Mesenchymal stem cell (in vitro differentiated cells and primary cell): ENCODE measurements at regions not wholly inside any gene's neighbourhood (a gene's known extent, or its start where the extent isn't known, plus 50 kb on each side); places are given as distances from the start of the nearest gene placed in this dataset.
"Not testable (repeated sequence)": the region's sequence is repeated elsewhere in the genome, so short reads cannot be mapped to it uniquely, and the experiment has no call there.

Experiments used
- DNase-seq: peaks from one replicate; pipeline ENCODE4 v3.0.0-alpha.2; 2013
- H2AFZ ChIP-seq: one replicate; pipeline ENCODE4 v1.6.1; 2013; ENCODE audit warnings: low read depth, mild to moderate bottlenecking, control low read depth, inconsistent platforms, low read length, moderate library complexity
- H2AK5ac ChIP-seq: 2 replicates; pipeline ENCODE4 v1.6.1; 2013; ENCODE audit warnings: low read length, moderate library complexity, mild to moderate bottlenecking, inconsistent platforms; ENCODE audit not compliant: severe bottlenecking
- H2BK120ac ChIP-seq: one replicate; pipeline ENCODE4 v1.6.1; 2013; ENCODE audit warnings: low read depth, mild to moderate bottlenecking, inconsistent platforms, low read length, moderate library complexity
- H2BK12ac ChIP-seq, 2 experiments: one replicate each; pipeline ENCODE4 v1.6.1; 2013; ENCODE audit warnings: inconsistent platforms in 2 of 2, low read length in 2 of 2, mild to moderate bottlenecking in 2 of 2, moderate library complexity in 2 of 2, control low read depth in 1 of 2
- H2BK15ac ChIP-seq: one replicate; pipeline ENCODE4 v1.6.1; 2013; ENCODE audit warnings: mild to moderate bottlenecking, low read depth, inconsistent platforms; ENCODE audit not compliant: poor library complexity, severe bottlenecking
- H2BK5ac ChIP-seq: 2 replicates; pipeline ENCODE4 v1.6.1; 2013; ENCODE audit warnings: low read depth, mild to moderate bottlenecking, low read length, control low read depth, inconsistent platforms; ENCODE audit not compliant: poor library complexity, severe bottlenecking
- H3K14ac ChIP-seq, 2 experiments: one replicate each; pipeline ENCODE4 v1.6.1; 2013; ENCODE audit warnings: inconsistent platforms in 2 of 2, low read length in 2 of 2, control low read depth in 1 of 2, mild to moderate bottlenecking in 1 of 2, moderate library complexity in 1 of 2
- H3K18ac ChIP-seq, 2 experiments: one replicate each; pipeline ENCODE4 v1.6.1; 2013; ENCODE audit warnings: inconsistent platforms in 2 of 2, low read length in 2 of 2, control low read depth in 1 of 2, low read depth in 1 of 2, mild to moderate bottlenecking in 1 of 2
- H3K23ac ChIP-seq, 2 experiments: one replicate each; pipeline ENCODE4 v1.6.1; 2013; ENCODE audit warnings: inconsistent platforms in 2 of 2, low read length in 2 of 2, mild to moderate bottlenecking in 2 of 2, moderate library complexity in 2 of 2, control low read depth in 1 of 2
- H3K27ac ChIP-seq: 2 replicates; pipeline ENCODE4 v1.5.1; 2013; ENCODE audit warnings: mild to moderate bottlenecking, moderate library complexity, low read length, control low read depth, inconsistent platforms; ENCODE audit not compliant: poor library complexity, severe bottlenecking
- H3K27me3 ChIP-seq, 2 experiments: 2 replicates each; pipeline versions ENCODE4 v1.6.1 to v1.7.0; 2013; ENCODE audit warnings: low read length in 2 of 2, mild to moderate bottlenecking in 2 of 2, moderate library complexity in 2 of 2, control low read depth in 1 of 2, inconsistent platforms in 1 of 2; ENCODE audit not compliant: control insufficient read depth in 1 of 2, insufficient read depth in 1 of 2
- H3K36me3 ChIP-seq, 2 experiments: 2 replicates each; pipeline versions ENCODE4 v1.6.1 to v1.7.0; 2013; ENCODE audit warnings: low read length in 2 of 2, control low read depth in 1 of 2, inconsistent platforms in 1 of 2, low read depth in 1 of 2, mild to moderate bottlenecking in 1 of 2; ENCODE audit not compliant: insufficient read depth in 2 of 2, control insufficient read depth in 1 of 2
- H3K4ac ChIP-seq, 2 experiments: one replicate each; pipeline ENCODE4 v1.6.1; 2013; ENCODE audit warnings: inconsistent platforms in 2 of 2, low read length in 2 of 2, mild to moderate bottlenecking in 2 of 2, moderate library complexity in 2 of 2, control low read depth in 1 of 2, low read depth in 1 of 2
- H3K4me1 ChIP-seq: 2 replicates; pipeline ENCODE4 v1.6.1; 2013; ENCODE audit warnings: low read depth, low read length, control low read depth; ENCODE audit not compliant: control insufficient read depth, insufficient read depth
- H3K4me2 ChIP-seq: 2 replicates; pipeline ENCODE4 v1.6.1; 2013; ENCODE audit warnings: low read length, mild to moderate bottlenecking, inconsistent platforms; ENCODE audit not compliant: poor library complexity, severe bottlenecking
- H3K4me3 ChIP-seq, 2 experiments: 2 replicates each; pipeline versions ENCODE4 v1.5.1 to v1.7.0; 2013; ENCODE audit warnings: low read length in 2 of 2, mild to moderate bottlenecking in 2 of 2, control low read depth in 1 of 2, low read depth in 1 of 2; ENCODE audit not compliant: insufficient read depth in 1 of 2
- H3K79me1 ChIP-seq: replicated peaks from 2 replicates; pipeline ENCODE4 v1.6.1; 2013; ENCODE audit warnings: mild to moderate bottlenecking, control low read depth, low read length, inconsistent platforms; ENCODE audit not compliant: poor library complexity, severe bottlenecking
- H3K9ac ChIP-seq: 2 replicates; pipeline ENCODE4 v1.7.0; 2013; ENCODE audit warnings: mild to moderate bottlenecking, low read length, moderate library complexity
- H3K9me3 ChIP-seq: 2 replicates; pipeline ENCODE4 v1.7.0; 2013; ENCODE audit warnings: mild to moderate bottlenecking, low read length; ENCODE audit not compliant: control insufficient read depth
- H4K8ac ChIP-seq: one replicate; pipeline ENCODE4 v1.6.1; 2013; ENCODE audit warnings: inconsistent platforms, mild to moderate bottlenecking, low read length, moderate library complexity
- H4K91ac ChIP-seq: one replicate; pipeline ENCODE4 v1.6.1; 2013; ENCODE audit warnings: mild to moderate bottlenecking, low read length, inconsistent platforms
- WGBS: methylation state at CpG from one replicate; pipeline ENCODE4 v1.1.7; 2013; ENCODE audit warnings: mixed read lengths; 5-methylcytosine and 5-hydroxymethylcytosine counted together

GRCh38 chr10:45235260-45235769 lies 80.1 kb downstream of the OR13A1 start:
- peak; percentile 75 for DNase-seq
- not testable (repeated sequence) for H3K4ac ChIP-seq, H3K36me3 ChIP-seq, H3K27me3 ChIP-seq, H3K9ac ChIP-seq, H3K14ac ChIP-seq, H3K79me1 ChIP-seq, H3K4me3 ChIP-seq, H2BK12ac ChIP-seq, H4K8ac ChIP-seq, H3K9me3 ChIP-seq, H2BK5ac ChIP-seq, H2BK120ac ChIP-seq, H2BK15ac ChIP-seq, H2AFZ ChIP-seq, H3K4me1 ChIP-seq, H3K4me2 ChIP-seq, H3K18ac ChIP-seq, H2AK5ac ChIP-seq, H4K91ac ChIP-seq, H3K23ac ChIP-seq, H3K27ac ChIP-seq
- 47% methylated on average over 12 of the region's 13 CpGs for WGBS

- 88% methylated on average over 7 of the region's 7 CpGs for WGBS
- no peak overlapping the region for H3K23ac ChIP-seq
These were observed 79.6 kb downstream of the OR13A1 start for GRCh38 chr10:45235798-45236220.

GRCh38 chr10:45238896-45239295 lies 76.5 kb downstream of the OR13A1 start:
- WGBS = 93% methylated on average over 3 of the region's 5 CpGs
- peaks cover 9 to 14% of the 10 kb centered on the region in 2 experiments for H3K27me3 ChIP-seq
- H2BK12ac ChIP-seq = no peak overlapping the region
- no peak overlapping the region for H2BK120ac ChIP-seq
- no peak overlapping the region for H3K9ac ChIP-seq
- no peak overlapping the region for H3K14ac ChIP-seq
- no peak for DNase-seq
- H2BK15ac ChIP-seq = no peak overlapping the region
- H4K8ac ChIP-seq = no peak overlapping the region
- H3K4me2 ChIP-seq = no peak overlapping the region
- H3K27ac ChIP-seq = no peak overlapping the region
- no peaks in the 10 kb centered on the region for H3K4me1 ChIP-seq
- H3K36me3 ChIP-seq = no peaks in the 10 kb centered on the region
- no peaks in the 10 kb centered on the region for H3K79me1 ChIP-seq
- H3K23ac ChIP-seq = no peak overlapping the region
- H3K4me3 ChIP-seq = no peak overlapping the region
- no peak overlapping the region for H2AFZ ChIP-seq
- no peak overlapping the region for H3K4ac ChIP-seq
- H4K91ac ChIP-seq = no peak overlapping the region
- no peak overlapping the region for H3K18ac ChIP-seq
- no peak overlapping the region for H2AK5ac ChIP-seq
- no peak overlapping the region for H2BK5ac ChIP-seq
- peaks cover 6% of the 10 kb centered on the region for H3K9me3 ChIP-seq

More at GRCh38 chr10:45235798-45236220, 79.6 kb downstream of the OR13A1 start:
- Histone ChIP-seq H2BK12ac (no peak overlapping the region), H3K4me3 (no peak overlapping the region), H3K27me3 (peaks cover under 1 to 7% of the 10 kb centered on the region in 2 experiments), H3K14ac (no peak overlapping the region), H2BK15ac (no peak overlapping the region), H3K9me3 (no peaks in the 10 kb centered on the region), H3K79me1 (no peaks in the 10 kb centered on the region), H3K36me3 (no peaks in the 10 kb centered on the region), H3K4me1 (no peaks in the 10 kb centered on the region), H3K4me2 (no peak overlapping the region), H3K27ac (no peak overlapping the region), H2AFZ (peak overlapping the region; percentile 76), H4K8ac (no peak overlapping the region), H2BK120ac (no peak overlapping the region), H3K9ac (no peak overlapping the region), H2BK5ac (no peak overlapping the region), H4K91ac (no peak overlapping the region), H3K18ac (no peak overlapping the region), H2AK5ac (no peak overlapping the region), H3K4ac (no peak overlapping the region)
- no peak for DNase-seq

GRCh38 chr10:45239642-45240041 lies 75.8 kb downstream of the OR13A1 start:
- no peaks in the 10 kb centered on the region for H3K4me1 ChIP-seq
- H2BK12ac ChIP-seq = no peak overlapping the region
- no peak overlapping the region for H4K91ac ChIP-seq
- H3K14ac ChIP-seq = no peak overlapping the region
- H2BK5ac ChIP-seq = no peak overlapping the region
- H2BK15ac ChIP-seq = no peak overlapping the region
- peaks cover 14 to 19% of the 10 kb centered on the region in 2 experiments for H3K27me3 ChIP-seq
- no peaks in the 10 kb centered on the region for H3K79me1 ChIP-seq
- H2AFZ ChIP-seq = no peak overlapping the region
- no peak overlapping the region for H3K18ac ChIP-seq
- H3K9ac ChIP-seq = no peak overlapping the region
- no peak overlapping the region for H2BK120ac ChIP-seq
- H3K36me3 ChIP-seq = no peaks in the 10 kb centered on the region
- H3K9me3 ChIP-seq = peaks cover 6% of the 10 kb centered on the region
- no peak overlapping the region for H3K4me2 ChIP-seq
- H3K27ac ChIP-seq = no peak overlapping the region
- H3K4ac ChIP-seq = no peak overlapping the region
- no peak overlapping the region for H2AK5ac ChIP-seq
- no peak overlapping the region for H3K23ac ChIP-seq
- WGBS = 83% methylated on average over 9 of the region's 11 CpGs
- DNase-seq = no peak
- no peak overlapping the region for H4K8ac ChIP-seq
- no peak overlapping the region for H3K4me3 ChIP-seq
